MCF 10A (cell line): ENCODE measurements at regions not wholly inside any gene's neighbourhood (a gene's known extent, or its start where the extent isn't known, plus 50 kb on each side); places are given as distances from the start of the nearest gene placed in this dataset.

Source experiments
- BruUV-seq: library from RNA; stranded (reverse); fragments of 400-500 nt; replicated peaks from 2 replicates; lab custom pipeline; 2021; lab: Mats Ljungman, UMichigan
- CTCF ChIA-PET: fragments of 300-600 bp; sonication (Branson Sonifier 250); formaldehyde crosslinking; extraction: SDS; loops from one replicate; lab custom pipeline; 2021; ENCODE audit warnings: antibody characterized with exemption, inconsistent platforms; lab: Yijun Ruan, JAX
- POLR2A ChIA-PET: fragments of 300-600, 350-650 bp; sonication (Branson Sonifier 250); formaldehyde crosslinking; extraction: SDS; loops from one replicate; lab custom pipeline; 2020; ENCODE audit warnings: antibody characterized with exemption, inconsistent platforms; lab: Yijun Ruan, JAX
- DNase-seq: peaks from one replicate; pipeline ENCODE4 v3.0.0-alpha.2; 2018; ENCODE audit not compliant: unreplicated experiment
- H3K27ac Mint-ChIP-seq: one replicate; pipeline ENCODE4 v1.8.0; 2022; ENCODE audit warnings: mild to moderate bottlenecking, low read depth, mixed read lengths; ENCODE audit not compliant: unreplicated experiment
- H3K27me3 Mint-ChIP-seq: one replicate; pipeline ENCODE4 v1.8.0; 2022; ENCODE audit warnings: mixed read lengths; ENCODE audit not compliant: insufficient read depth, unreplicated experiment
- H3K36me3 Mint-ChIP-seq: one replicate; pipeline ENCODE4 v1.8.0; 2022; ENCODE audit warnings: mild to moderate bottlenecking, moderate library complexity, mixed read lengths; ENCODE audit not compliant: insufficient read depth, unreplicated experiment
- H3K4me1 Mint-ChIP-seq: one replicate; pipeline ENCODE4 v1.8.0; 2022; ENCODE audit warnings: mixed read lengths; ENCODE audit not compliant: insufficient read depth, unreplicated experiment
- H3K4me3 Mint-ChIP-seq: one replicate; pipeline ENCODE4 v1.8.0; 2022; ENCODE audit warnings: mild to moderate bottlenecking, moderate library complexity, mixed read lengths; ENCODE audit not compliant: unreplicated experiment
- H3K9me3 Mint-ChIP-seq: one replicate; pipeline ENCODE4 v1.8.0; 2022; ENCODE audit warnings: mixed read lengths; ENCODE audit not compliant: unreplicated experiment
- CTCF ChIP-seq: fragments of 200-600 bp; IDR thresholded peaks from one replicate; pipeline ENCODE4 v1.8.0; 2022; ENCODE audit warnings: antibody characterized with exemption, mild to moderate bottlenecking; ENCODE audit not compliant: unreplicated experiment
- intact Hi-C: fragments of 100-400 bp; cut with micrococcal nuclease; formaldehyde crosslinking; loops from 2 replicates; pipeline ENCODE4 v1.14.1; 2022

GRCh38 chr1:8116894-8117264 lies 90.8 kb upstream of the ERRFI1 start:
- Mint-ChIP-seq H3K9me3 (no peaks in the 10 kb centered on the region), H3K36me3 (no peaks in the 10 kb centered on the region), H3K27ac (no peak overlapping the region), H3K27me3 (no peaks in the 10 kb centered on the region), H3K4me3 (no peak overlapping the region), H3K4me1 (peaks cover 24% of the 10 kb centered on the region)
- intact Hi-C loops, result no loop called here
- no peak for DNase-seq
- no TSS peak for BruUV-seq
- CTCF ChIA-PET, result interaction anchor here (0.6 kb wide), 1 partner anchor 121 kb away, joined by 3 read pairs; no protein-coding TSS in a partner anchor
- POLR2A ChIA-PET, result interaction anchor here (0.6 to 2.0 kb wide), 4 partner anchors 17 to 111 kb away, joined by 3 to 9 read pairs (median 3); no protein-coding TSS in a partner anchor
- TF ChIP-seq CTCF, result no peak

- Mint-ChIP-seq H3K4me3 (no peak overlapping the region), H3K4me1 (peaks cover 13% of the 10 kb centered on the region), H3K36me3 (no peaks in the 10 kb centered on the region), H3K9me3 (no peaks in the 10 kb centered on the region), H3K27me3 (no peaks in the 10 kb centered on the region), H3K27ac (no peak overlapping the region)
- no peak for DNase-seq
- ChIA-PET POLR2A (interaction anchor here (1.1 kb wide), 1 partner anchor 92 kb away, joined by 3 read pairs; no protein-coding TSS in a partner anchor), CTCF (no interaction called here)
- no TSS peak for BruUV-seq
- intact Hi-C loops, result no loop called here
- TF ChIP-seq CTCF, result no peak
Observed at GRCh38 chr1:8115769-8116167, 89.7 kb upstream of the ERRFI1 start.

- no peaks in the 10 kb centered on the region for H3K9me3 Mint-ChIP-seq
- no peak for TF ChIP-seq CTCF
- no peak for DNase-seq
- no peaks in the 10 kb centered on the region for H3K36me3 Mint-ChIP-seq
- intact Hi-C loops, result no loop called here
- ChIA-PET POLR2A (interaction anchor here (1.1 kb wide), 1 partner anchor 91 kb away, joined by 3 read pairs; no protein-coding TSS in a partner anchor), CTCF (interaction anchor here (0.7 kb wide), 1 partner anchor 12 kb away, joined by 3 read pairs; no protein-coding TSS in a partner anchor)
- BruUV-seq, result no TSS peak
- H3K4me1 Mint-ChIP-seq, result peaks cover 7% of the 10 kb centered on the region
- H3K4me3 Mint-ChIP-seq, result no peak overlapping the region
- H3K27ac Mint-ChIP-seq, result no peak overlapping the region
- H3K27me3 Mint-ChIP-seq, result no peaks in the 10 kb centered on the region
Observed at GRCh38 chr1:8115031-8115768, 89.1 kb upstream of the ERRFI1 start.

GRCh38 chr1:8113262-8114220 lies 87.4 kb upstream of the ERRFI1 start:
- CTCF ChIA-PET, result no interaction called here
- H3K27me3 Mint-ChIP-seq, result no peaks in the 10 kb centered on the region

More at GRCh38 chr1:8113262-8114220, 87.4 kb upstream of the ERRFI1 start:
- POLR2A ChIA-PET, result interaction anchor here (1.2 kb wide), 1 partner anchor 15 kb away, joined by 5 read pairs; no protein-coding TSS in a partner anchor
- Mint-ChIP-seq H3K9me3 (no peaks in the 10 kb centered on the region), H3K4me3 (no peak overlapping the region), H3K4me1 (peaks cover 4% of the 10 kb centered on the region), H3K36me3 (no peaks in the 10 kb centered on the region), H3K27ac (no peak overlapping the region)
- intact Hi-C loops, result no loop called here
- no TSS peak for BruUV-seq
- no peak for DNase-seq
- TF ChIP-seq CTCF, result no peak
